Activated T-cell treated with anti-CD3 and anti-CD28 coated beads for 24 hours (primary cell): ENCODE measurements at regions not wholly inside any gene's neighbourhood (a gene's known extent, or its start where the extent isn't known, plus 50 kb on each side); places are given as distances from the start of the nearest gene placed in this dataset.
"Not testable (repeated sequence)": the region's sequence is repeated elsewhere in the genome, so short reads cannot be mapped to it uniquely, and the experiment has no call there.

Experiments
- DNase-seq: peaks from one replicate; pipeline ENCODE4 v3.0.0-alpha.2; 2020; ENCODE audit warnings: low read depth

GRCh38 chr2:8587920-8588830 is 93.7 kb upstream of the ID2 start:
- no peak for DNase-seq

GRCh38 chr2:8588831-8589191 is 93.0 kb upstream of the ID2 start:
- no peak for DNase-seq

- no peak for DNase-seq
These were observed 92.1 kb upstream of the ID2 start for GRCh38 chr2:8589721-8590120.

GRCh38 chr2:8590938-8591337 is 90.9 kb upstream of the ID2 start:
- DNase-seq, result no peak

- no peak for DNase-seq
These were observed 89.1 kb upstream of the ID2 start for GRCh38 chr2:8592736-8593135.

GRCh38 chr2:8593243-8593642 is 88.6 kb upstream of the ID2 start:
- DNase-seq, result no peak

- no peak for DNase-seq
These were observed 87.0 kb upstream of the ID2 start for GRCh38 chr2:8594731-8595427.

- DNase-seq, result no peak
These were observed 86.4 kb upstream of the ID2 start for GRCh38 chr2:8595428-8595805.

GRCh38 chr2:8595811-8596600 is 85.8 kb upstream of the ID2 start:
- no peak for DNase-seq

GRCh38 chr2:8597094-8597493 is 84.8 kb upstream of the ID2 start:
- no peak for DNase-seq

- DNase-seq, result no peak
These were observed 84.2 kb upstream of the ID2 start for GRCh38 chr2:8597559-8598225.

- DNase-seq, result no peak
These were observed 83.3 kb upstream of the ID2 start for GRCh38 chr2:8598295-8599165.

- no peak for DNase-seq
These were observed 82.2 kb upstream of the ID2 start for GRCh38 chr2:8599421-8600242.

GRCh38 chr2:8600456-8600855 is 81.4 kb upstream of the ID2 start:
- no peak for DNase-seq

GRCh38 chr2:8602809-8603208 is 79.0 kb upstream of the ID2 start:
- DNase-seq, result no peak

- not testable (repeated sequence) for DNase-seq
These were observed 78.5 kb upstream of the ID2 start for GRCh38 chr2:8603356-8603755.

GRCh38 chr2:8604262-8604661 is 77.6 kb upstream of the ID2 start:
- no peak for DNase-seq

GRCh38 chr2:8605351-8606065 is 76.3 kb upstream of the ID2 start:
- no peak for DNase-seq

GRCh38 chr2:8606226-8606625 is 75.6 kb upstream of the ID2 start:
- DNase-seq, result no peak
